Neural progenitor cell (in vitro differentiated cells): ENCODE measurements at regions not wholly inside any gene's neighbourhood (a gene's known extent, or its start where the extent isn't known, plus 50 kb on each side); places are given as distances from the start of the nearest gene placed in this dataset.

Source experiments
- EZH2 ChIP-seq: fragments of 200-600 bp; sonication (generic); IDR thresholded peaks from 2 replicates; pipeline ENCODE4 v1.6.1; 2017; ENCODE audit warnings: antibody characterized with exemption, mild to moderate bottlenecking, moderate library complexity
- TF ChIP-seq, protein P1 (sequence below): fragments of 200-600 bp; sonication (generic); IDR thresholded peaks from 2 replicates; pipeline ENCODE4 v1.5.1; 2017; ENCODE audit warnings: antibody characterized with exemption, mild to moderate bottlenecking

DNA sequence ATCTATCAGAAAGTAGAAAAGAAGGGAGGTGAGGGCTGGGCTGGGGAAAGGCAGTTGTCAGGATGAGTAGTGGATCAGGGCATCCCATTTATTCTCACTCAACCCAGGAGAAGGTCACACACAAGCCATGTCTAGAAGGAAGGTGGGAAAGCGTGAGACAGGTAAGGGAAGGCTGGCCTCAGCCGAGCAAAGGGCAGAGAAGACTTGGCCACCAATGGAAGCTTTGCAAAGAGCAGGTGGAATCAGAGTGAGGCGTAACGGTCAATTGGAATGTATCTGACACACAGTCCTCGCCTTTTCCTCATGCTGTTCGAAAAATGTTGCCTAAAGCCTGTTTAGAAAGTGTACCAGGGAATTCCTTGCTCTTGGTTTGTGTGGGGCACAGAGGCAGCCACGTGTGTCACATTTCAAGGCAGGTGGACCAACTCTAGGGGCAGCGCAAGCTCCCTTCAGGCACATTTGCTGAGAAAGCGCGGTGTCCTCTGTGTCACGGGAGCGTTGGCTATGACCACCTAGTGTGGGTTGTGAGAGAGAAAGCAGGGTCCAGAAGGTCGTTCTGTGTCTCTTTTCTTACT lies 118.8 kb upstream of the SPATA13 start:
- TF ChIP-seq, protein P1, sequence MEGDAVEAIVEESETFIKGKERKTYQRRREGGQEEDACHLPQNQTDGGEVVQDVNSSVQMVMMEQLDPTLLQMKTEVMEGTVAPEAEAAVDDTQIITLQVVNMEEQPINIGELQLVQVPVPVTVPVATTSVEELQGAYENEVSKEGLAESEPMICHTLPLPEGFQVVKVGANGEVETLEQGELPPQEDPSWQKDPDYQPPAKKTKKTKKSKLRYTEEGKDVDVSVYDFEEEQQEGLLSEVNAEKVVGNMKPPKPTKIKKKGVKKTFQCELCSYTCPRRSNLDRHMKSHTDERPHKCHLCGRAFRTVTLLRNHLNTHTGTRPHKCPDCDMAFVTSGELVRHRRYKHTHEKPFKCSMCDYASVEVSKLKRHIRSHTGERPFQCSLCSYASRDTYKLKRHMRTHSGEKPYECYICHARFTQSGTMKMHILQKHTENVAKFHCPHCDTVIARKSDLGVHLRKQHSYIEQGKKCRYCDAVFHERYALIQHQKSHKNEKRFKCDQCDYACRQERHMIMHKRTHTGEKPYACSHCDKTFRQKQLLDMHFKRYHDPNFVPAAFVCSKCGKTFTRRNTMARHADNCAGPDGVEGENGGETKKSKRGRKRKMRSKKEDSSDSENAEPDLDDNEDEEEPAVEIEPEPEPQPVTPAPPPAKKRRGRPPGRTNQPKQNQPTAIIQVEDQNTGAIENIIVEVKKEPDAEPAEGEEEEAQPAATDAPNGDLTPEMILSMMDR = no peak
- TF ChIP-seq EZH2 = no peak
